Caco-2 (cell line): ENCODE measurements at regions not wholly inside any gene's neighbourhood (a gene's known extent, or its start where the extent isn't known, plus 50 kb on each side); places are given as distances from the start of the nearest gene placed in this dataset.

Experiments used
- BruUV-seq: library from RNA; stranded (reverse); fragments of 400-500 nt; replicated peaks from 2 replicates; lab custom pipeline; 2021; lab: Mats Ljungman, UMichigan
- CTCF ChIA-PET: fragments of 300-600 bp; sonication (Branson Sonifier 250); formaldehyde crosslinking; loops from one replicate; lab custom pipeline; 2022; ENCODE audit warnings: antibody characterized with exemption; lab: Charles Lee
- POLR2A ChIA-PET: fragments of 300-600 bp; sonication (Branson Sonifier 250); formaldehyde crosslinking; loops from one replicate; lab custom pipeline; 2022; ENCODE audit warnings: antibody characterized with exemption; lab: Charles Lee
- DNase-seq, 2 experiments: peaks; one replicate each; pipeline versions ENCODE4 v3.0.0 to v3.0.0-alpha.2; 2020 to 2022
- H3K27me3 ChIP-seq: replicated peaks from 2 replicates; pipeline ENCODE4 v1.6.0; 2011; ENCODE audit warnings: low read length; ENCODE audit not compliant: control insufficient read depth, insufficient read depth
- H3K36me3 ChIP-seq: 2 replicates; pipeline ENCODE4 v1.5.1; 2011; ENCODE audit warnings: low read length; ENCODE audit not compliant: control insufficient read depth, insufficient read depth
- H3K4me1 ChIP-seq: fragments of 250-450 bp; sonication (Bioruptor Pico); 2 replicates; pipeline ENCODE4 v1.5.1; 2020; ENCODE audit warnings: mild to moderate bottlenecking
- H3K4me3 ChIP-seq: 2 replicates; pipeline ENCODE4 v1.5.1; 2011; ENCODE audit warnings: low read depth, mild to moderate bottlenecking, control low read depth, low read length
- H3K9me3 ChIP-seq: fragments of 250-450 bp; sonication (Bioruptor Pico); 2 replicates; pipeline ENCODE4 v1.5.1; 2020; ENCODE audit warnings: mild to moderate bottlenecking, moderate library complexity
- H3K27ac Mint-ChIP-seq: one replicate; pipeline ENCODE4 v1.8.0; 2022; ENCODE audit warnings: mixed read lengths; ENCODE audit not compliant: unreplicated experiment
- H3K27me3 Mint-ChIP-seq: one replicate; pipeline ENCODE4 v1.8.0; 2022; ENCODE audit warnings: mixed read lengths; ENCODE audit not compliant: insufficient read depth, unreplicated experiment
- H3K36me3 Mint-ChIP-seq: one replicate; pipeline ENCODE4 v1.8.0; 2022; ENCODE audit warnings: mild to moderate bottlenecking, mixed read lengths; ENCODE audit not compliant: insufficient read depth, unreplicated experiment
- H3K4me1 Mint-ChIP-seq: one replicate; pipeline ENCODE4 v1.8.0; 2022; ENCODE audit warnings: low read depth, mixed read lengths; ENCODE audit not compliant: unreplicated experiment
- H3K4me3 Mint-ChIP-seq: one replicate; pipeline ENCODE4 v1.8.0; 2022; ENCODE audit warnings: mild to moderate bottlenecking, moderate library complexity, mixed read lengths; ENCODE audit not compliant: unreplicated experiment
- H3K9me3 Mint-ChIP-seq: one replicate; pipeline ENCODE4 v1.8.0; 2022; ENCODE audit warnings: mixed read lengths; ENCODE audit not compliant: unreplicated experiment
- CTCF ChIP-seq, 2 experiments: fragments of 200-600 bp in 1 of 2; IDR thresholded peaks; 1 replicate in 1 of 2; 2 replicates in 1 of 2; pipeline versions ENCODE4 v1.5.1 to v1.8.0; 2011 to 2022; ENCODE audit warnings: antibody characterized with exemption in 1 of 2, control low read depth in 1 of 2, inconsistent platforms in 1 of 2, low read depth in 1 of 2, low read length in 1 of 2, mild to moderate bottlenecking in 1 of 2, moderate library complexity in 1 of 2; ENCODE audit not compliant: insufficient read depth in 1 of 2, severe bottlenecking in 1 of 2, unreplicated experiment in 1 of 2
- intact Hi-C: fragments of 100-400 bp; cut with micrococcal nuclease; formaldehyde crosslinking; loops from one replicate; pipeline ENCODE4 v1.10.0; 2022; ENCODE audit not compliant: unreplicated experiment

GRCh38 chr3:116601206-116601605 lies 108.4 kb upstream of the TUSC7 start:
- BruUV-seq = no TSS peak
- no peaks in the 10 kb centered on the region for H3K9me3 ChIP-seq
- POLR2A ChIA-PET = no interaction called here
- no peaks in the 10 kb centered on the region for H3K36me3 Mint-ChIP-seq
- H3K27me3 Mint-ChIP-seq = peaks cover 2% of the 10 kb centered on the region
- H3K4me3 ChIP-seq = no peak overlapping the region
- H3K9me3 Mint-ChIP-seq = no peaks in the 10 kb centered on the region
- H3K36me3 ChIP-seq = no peaks in the 10 kb centered on the region
- intact Hi-C loops = no loop called here
- CTCF ChIA-PET = no interaction called here
- no peaks in the 10 kb centered on the region for H3K4me1 Mint-ChIP-seq
- H3K4me3 Mint-ChIP-seq = no peak overlapping the region
- no peaks in the 10 kb centered on the region for H3K27me3 ChIP-seq
- no peak for DNase-seq
- no peak overlapping the region for H3K27ac Mint-ChIP-seq
- no peaks in the 10 kb centered on the region for H3K4me1 ChIP-seq
- TF ChIP-seq CTCF (IDR thresholded peaks at IDR 0.05; ENCODE audit: insufficient read depth in 1 of 2, low read depth in 1 of 2, low read length in 1 of 2, severe bottlenecking in 1 of 2, unreplicated experiment in 1 of 2) = no peak

DNA sequence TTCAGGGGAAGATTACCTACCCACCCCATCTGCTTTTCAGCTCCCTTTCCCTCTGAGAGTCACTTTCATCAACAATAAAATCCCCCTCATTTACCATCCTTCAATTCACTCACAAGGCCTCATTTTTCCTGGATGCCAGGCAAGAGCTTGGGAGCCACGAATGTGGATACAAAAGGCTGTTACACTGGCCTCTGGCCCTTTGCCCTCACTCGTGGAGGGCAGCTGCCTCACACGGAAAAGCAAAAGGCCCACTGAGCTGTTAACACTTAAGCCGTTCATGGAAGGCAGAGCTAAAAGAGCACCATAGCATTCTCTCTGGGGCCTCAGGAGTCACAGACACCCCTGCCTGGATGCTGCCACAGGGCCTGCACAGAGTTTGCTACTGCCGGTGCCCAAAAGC lies 102.4 kb upstream of the TUSC7 start:
- no peak overlapping the region for H3K4me3 ChIP-seq
- no peaks in the 10 kb centered on the region for H3K27me3 Mint-ChIP-seq

GRCh38 chr3:116610124-116610523 lies 99.5 kb upstream of the TUSC7 start:
- no peak for DNase-seq
- H3K4me3 Mint-ChIP-seq = no peak overlapping the region
- Histone ChIP-seq H3K36me3 (no peaks in the 10 kb centered on the region), H3K4me1 (no peaks in the 10 kb centered on the region), H3K4me3 (no peak overlapping the region), H3K9me3 (no peaks in the 10 kb centered on the region), H3K27me3 (no peaks in the 10 kb centered on the region)
- H3K36me3 Mint-ChIP-seq = no peaks in the 10 kb centered on the region
- ChIA-PET POLR2A (no interaction called here), CTCF (no interaction called here)
- no peak for TF ChIP-seq CTCF (IDR thresholded peaks at IDR 0.05; ENCODE audit: insufficient read depth in 1 of 2, low read depth in 1 of 2, low read length in 1 of 2, severe bottlenecking in 1 of 2, unreplicated experiment in 1 of 2)
- BruUV-seq = no TSS peak
- no peaks in the 10 kb centered on the region for H3K4me1 Mint-ChIP-seq
- peaks cover 7% of the 10 kb centered on the region for H3K9me3 Mint-ChIP-seq
- intact Hi-C loops = no loop called here
- H3K27ac Mint-ChIP-seq = no peak overlapping the region
- H3K27me3 Mint-ChIP-seq = no peaks in the 10 kb centered on the region

More for the DNA sequence above, 102.4 kb upstream of the TUSC7 start:
- H3K27me3 ChIP-seq = no peaks in the 10 kb centered on the region
- H3K36me3 ChIP-seq = no peaks in the 10 kb centered on the region
- no TSS peak for BruUV-seq
- intact Hi-C loops = no loop called here
- H3K4me3 Mint-ChIP-seq = no peak overlapping the region
- no peaks in the 10 kb centered on the region for H3K9me3 ChIP-seq
- POLR2A ChIA-PET = no interaction called here
- H3K4me1 Mint-ChIP-seq = no peaks in the 10 kb centered on the region
- TF ChIP-seq CTCF (IDR thresholded peaks at IDR 0.05; ENCODE audit: insufficient read depth in 1 of 2, low read depth in 1 of 2, low read length in 1 of 2, severe bottlenecking in 1 of 2, unreplicated experiment in 1 of 2) = no peak
- CTCF ChIA-PET = no interaction called here
- no peak for DNase-seq
- no peaks in the 10 kb centered on the region for H3K36me3 Mint-ChIP-seq
- H3K9me3 Mint-ChIP-seq = peaks cover 7% of the 10 kb centered on the region
- no peak overlapping the region for H3K27ac Mint-ChIP-seq
- no peaks in the 10 kb centered on the region for H3K4me1 ChIP-seq
